Fibroblast of the aortic adventitia (primary cell): ENCODE measurements at regions not wholly inside any gene's neighbourhood (a gene's known extent, or its start where the extent isn't known, plus 50 kb on each side); places are given as distances from the start of the nearest gene placed in this dataset.

ENCODE experiments used
- DNase-seq: peaks from one replicate; pipeline ENCODE4 v3.0.0-alpha.2; 2010; ENCODE audit warnings: low read depth
- H3K4me3 ChIP-seq: 2 replicates; pipeline ENCODE4 v1.5.1; 2011; ENCODE audit warnings: low read depth, mild to moderate bottlenecking, control low read depth, low read length, moderate library complexity
- CTCF ChIP-seq: IDR thresholded peaks from 2 replicates; pipeline ENCODE4 v1.5.1; 2011; ENCODE audit warnings: mild to moderate bottlenecking, low read length, control low read depth, inconsistent platforms; ENCODE audit not compliant: insufficient read depth

- no peak overlapping the region for H3K4me3 ChIP-seq
- no peak for TF ChIP-seq CTCF
- no peak for DNase-seq
These were observed 159.6 kb upstream of the MPHOSPH6 start for GRCh38 chr16:82329504-82330192.

- no peak for DNase-seq
- TF ChIP-seq CTCF: no peak
These were observed 159.0 kb upstream of the MPHOSPH6 start for GRCh38 chr16:82328881-82329469.

GRCh38 chr16:82323171-82323570 is 153.1 kb upstream of the MPHOSPH6 start:
- no peak overlapping the region for H3K4me3 ChIP-seq
- TF ChIP-seq CTCF: no peak
- DNase-seq: no peak

More at GRCh38 chr16:82328881-82329469, 159.0 kb upstream of the MPHOSPH6 start:
- no peak overlapping the region for H3K4me3 ChIP-seq

- no peak for TF ChIP-seq CTCF
- DNase-seq: no peak
- H3K4me3 ChIP-seq: no peak overlapping the region
These were observed 152.2 kb upstream of the MPHOSPH6 start for GRCh38 chr16:82322177-82322576.

GRCh38 chr16:82319038-82319437 is 149.0 kb upstream of the MPHOSPH6 start:
- TF ChIP-seq CTCF: no peak
- no peak for DNase-seq
- H3K4me3 ChIP-seq: no peak overlapping the region

- no peak overlapping the region for H3K4me3 ChIP-seq
- DNase-seq: no peak
- TF ChIP-seq CTCF: no peak
These were observed 147.6 kb upstream of the MPHOSPH6 start for GRCh38 chr16:82317411-82318167.
